ENCODE measurements at regions not wholly inside any gene's neighbourhood (a gene's known extent, or its start where the extent isn't known, plus 50 kb on each side); places are given as distances from the start of the nearest gene placed in this dataset.
A peak's percentile ranks its signal among the peaks of the same experiment; 100 is the strongest.

- DNase-seq (ENCODE audit: low read depth), result peak; percentile 22
- TF ChIP-seq CTCF (conservative IDR thresholded peaks at IDR 0.05; ENCODE audit: low read depth, low read length), result no peak
- no peak overlapping the region for H3K4me3 ChIP-seq (ENCODE audit: low read depth, low read length)
Measured at GRCh38 chr1:96962216-96962615, 240.6 kb downstream of the PTBP2 start.

GRCh38 chr1:96962751-96963211 lies 241.2 kb downstream of the PTBP2 start:
- H3K4me3 ChIP-seq (ENCODE audit: low read depth, low read length), result no peak overlapping the region
- TF ChIP-seq CTCF (conservative IDR thresholded peaks at IDR 0.05; ENCODE audit: low read depth, low read length), result no peak
- DNase-seq (ENCODE audit: low read depth), result peak; percentile 59

- H3K4me3 ChIP-seq (ENCODE audit: low read depth, low read length), result no peak overlapping the region
- no peak for TF ChIP-seq CTCF (conservative IDR thresholded peaks at IDR 0.05; ENCODE audit: low read depth, low read length)
- DNase-seq (ENCODE audit: low read depth), result no peak
Measured at GRCh38 chr1:96964761-96965160, 243.2 kb downstream of the PTBP2 start.

- TF ChIP-seq CTCF (conservative IDR thresholded peaks at IDR 0.05; ENCODE audit: low read depth, low read length), result peak; percentile 98
- peak; percentile 93 for DNase-seq (ENCODE audit: low read depth)
- H3K4me3 ChIP-seq (ENCODE audit: low read depth, low read length), result peak overlapping the region; percentile 23
Measured at GRCh38 chr1:96966536-96967138, 245.1 kb downstream of the PTBP2 start.

GRCh38 chr1:96967311-96967710 lies 245.7 kb downstream of the PTBP2 start:
- no peak overlapping the region for H3K4me3 ChIP-seq (ENCODE audit: low read depth, low read length)
- peak; percentile 60 for DNase-seq (ENCODE audit: low read depth)
- TF ChIP-seq CTCF (conservative IDR thresholded peaks at IDR 0.05; ENCODE audit: low read depth, low read length), result no peak

- TF ChIP-seq CTCF (conservative IDR thresholded peaks at IDR 0.05; ENCODE audit: low read depth, low read length), result no peak
- DNase-seq (ENCODE audit: low read depth), result peak; percentile 59
- peak overlapping the region; percentile 17 for H3K4me3 ChIP-seq (ENCODE audit: low read depth, low read length)
Measured at GRCh38 chr1:96968541-96968940, 247.0 kb downstream of the PTBP2 start.

GRCh38 chr1:96968983-96969382 lies 247.4 kb downstream of the PTBP2 start:
- TF ChIP-seq CTCF (conservative IDR thresholded peaks at IDR 0.05; ENCODE audit: low read depth, low read length), result no peak
- DNase-seq (ENCODE audit: low read depth), result peak; percentile 79
- no peak overlapping the region for H3K4me3 ChIP-seq (ENCODE audit: low read depth, low read length)
